ENCODE measurements at regions not wholly inside any gene's neighbourhood (a gene's known extent, or its start where the extent isn't known, plus 50 kb on each side); places are given as distances from the start of the nearest gene placed in this dataset.

- TF ChIP-seq, protein P1, sequence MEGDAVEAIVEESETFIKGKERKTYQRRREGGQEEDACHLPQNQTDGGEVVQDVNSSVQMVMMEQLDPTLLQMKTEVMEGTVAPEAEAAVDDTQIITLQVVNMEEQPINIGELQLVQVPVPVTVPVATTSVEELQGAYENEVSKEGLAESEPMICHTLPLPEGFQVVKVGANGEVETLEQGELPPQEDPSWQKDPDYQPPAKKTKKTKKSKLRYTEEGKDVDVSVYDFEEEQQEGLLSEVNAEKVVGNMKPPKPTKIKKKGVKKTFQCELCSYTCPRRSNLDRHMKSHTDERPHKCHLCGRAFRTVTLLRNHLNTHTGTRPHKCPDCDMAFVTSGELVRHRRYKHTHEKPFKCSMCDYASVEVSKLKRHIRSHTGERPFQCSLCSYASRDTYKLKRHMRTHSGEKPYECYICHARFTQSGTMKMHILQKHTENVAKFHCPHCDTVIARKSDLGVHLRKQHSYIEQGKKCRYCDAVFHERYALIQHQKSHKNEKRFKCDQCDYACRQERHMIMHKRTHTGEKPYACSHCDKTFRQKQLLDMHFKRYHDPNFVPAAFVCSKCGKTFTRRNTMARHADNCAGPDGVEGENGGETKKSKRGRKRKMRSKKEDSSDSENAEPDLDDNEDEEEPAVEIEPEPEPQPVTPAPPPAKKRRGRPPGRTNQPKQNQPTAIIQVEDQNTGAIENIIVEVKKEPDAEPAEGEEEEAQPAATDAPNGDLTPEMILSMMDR (IDR thresholded peaks at IDR 0.05), result no peak
- TF ChIP-seq POLR2A (IDR thresholded peaks at IDR 0.05; ENCODE audit: low read depth) (no peak), EP300 (IDR thresholded peaks at IDR 0.05) (no peak)
Observed at GRCh38 chr2:107393516-107393915, 433.2 kb upstream of the RGPD4 start.

Data from esophagus muscularis mucosa (tissue), 4 donors.